CD4-positive, alpha-beta T cell (primary cell): ENCODE measurements at regions not wholly inside any gene's neighbourhood (a gene's known extent, or its start where the extent isn't known, plus 50 kb on each side); places are given as distances from the start of the nearest gene placed in this dataset.

ENCODE experiments used
- ATAC-seq: fragments of 200-7000 bp; cut with Tn5 transposase; one replicate; pipeline ENCODE4 v1.10.0; 2022; ENCODE audit warnings: mild to moderate bottlenecking; ENCODE audit not compliant: poor library complexity
- CTCF ChIA-PET: fragments of 350-600 bp; sonication (Branson Sonifier 250); formaldehyde crosslinking; loops from one replicate; lab custom pipeline; 2021; ENCODE audit warnings: antibody characterized with exemption, inconsistent platforms; lab: Charles Lee
- POLR2A ChIA-PET: fragments of 350-600 bp; sonication (Branson Sonifier 250); formaldehyde crosslinking; loops from one replicate; lab custom pipeline; 2021; ENCODE audit warnings: antibody characterized with exemption, inconsistent platforms; lab: Charles Lee
- DNase-seq, 14 experiments: peaks; one replicate each; pipeline ENCODE4 v3.0.0-alpha.2; 2013 to 2020; ENCODE audit warnings: mixed read lengths in 2 of 14
- H3K27ac ChIP-seq, 2 donors: one replicate each; pipeline versions ENCODE4 v1.5.1 to v1.7.0; 2013; ENCODE audit warnings: low read length in 2 of 2, low read depth in 1 of 2, mild to moderate bottlenecking in 1 of 2
- H3K27me3 ChIP-seq, 2 experiments: 1 replicate in 1 of 2; 2 replicates in 1 of 2; pipeline versions ENCODE4 v1.6.1 to v1.7.0; 2013; ENCODE audit warnings: low read length in 2 of 2, control low read depth in 1 of 2, mild to moderate bottlenecking in 1 of 2, moderate library complexity in 1 of 2; ENCODE audit not compliant: insufficient read depth in 2 of 2, control insufficient read depth in 1 of 2
- H3K36me3 ChIP-seq: one replicate; pipeline ENCODE4 v1.6.1; 2013; ENCODE audit warnings: low read length, control low read depth; ENCODE audit not compliant: insufficient read depth
- H3K4me1 ChIP-seq: one replicate; pipeline ENCODE4 v1.6.1; 2013; ENCODE audit warnings: low read length, control low read depth; ENCODE audit not compliant: insufficient read depth
- H3K4me3 ChIP-seq: one replicate; pipeline ENCODE4 v1.5.1; 2013; ENCODE audit warnings: mild to moderate bottlenecking, low read length, moderate library complexity
- H3K9me3 ChIP-seq, 2 experiments: 1 replicate in 1 of 2; 2 replicates in 1 of 2; pipeline versions ENCODE4 v1.6.1 to v1.7.0; 2013; ENCODE audit warnings: low read length in 2 of 2, mild to moderate bottlenecking in 2 of 2, control low read depth in 1 of 2, moderate library complexity in 1 of 2; ENCODE audit not compliant: control insufficient read depth in 1 of 2, insufficient read depth in 1 of 2
- H3K27ac Mint-ChIP-seq: one replicate; pipeline ENCODE4 v1.8.0; 2020; ENCODE audit warnings: mixed read lengths
- H3K27me3 Mint-ChIP-seq: one replicate; pipeline ENCODE4 v1.8.0; 2021; ENCODE audit warnings: mixed read lengths
- H3K36me3 Mint-ChIP-seq: one replicate; pipeline ENCODE4 v1.8.0; 2021; ENCODE audit warnings: low read depth, mixed read lengths
- H3K4me1 Mint-ChIP-seq: one replicate; pipeline ENCODE4 v1.8.0; 2021; ENCODE audit warnings: low read depth, mixed read lengths
- H3K4me3 Mint-ChIP-seq: one replicate; pipeline ENCODE4 v1.8.0; 2020; ENCODE audit warnings: mild to moderate bottlenecking, mixed read lengths
- H3K9me3 Mint-ChIP-seq: one replicate; pipeline ENCODE4 v1.8.0; 2020; ENCODE audit warnings: mixed read lengths
- intact Hi-C, 2 experiments: fragments of 100-400 bp; cut with DNase I in 1 of 2; cut with micrococcal nuclease in 1 of 2; formaldehyde crosslinking; loops; one replicate each; pipeline versions ENCODE4 v1.15.1 to v1.9.0; 2023 to 2025; cut with DNase I, micrococcal nuclease
- TF ChIP-seq, protein P1 (sequence below): fragments of 200-600 bp; IDR thresholded peaks from one replicate; pipeline ENCODE4 v1.8.0; 2022; ENCODE audit warnings: antibody characterized with exemption, mild to moderate bottlenecking

DNA sequence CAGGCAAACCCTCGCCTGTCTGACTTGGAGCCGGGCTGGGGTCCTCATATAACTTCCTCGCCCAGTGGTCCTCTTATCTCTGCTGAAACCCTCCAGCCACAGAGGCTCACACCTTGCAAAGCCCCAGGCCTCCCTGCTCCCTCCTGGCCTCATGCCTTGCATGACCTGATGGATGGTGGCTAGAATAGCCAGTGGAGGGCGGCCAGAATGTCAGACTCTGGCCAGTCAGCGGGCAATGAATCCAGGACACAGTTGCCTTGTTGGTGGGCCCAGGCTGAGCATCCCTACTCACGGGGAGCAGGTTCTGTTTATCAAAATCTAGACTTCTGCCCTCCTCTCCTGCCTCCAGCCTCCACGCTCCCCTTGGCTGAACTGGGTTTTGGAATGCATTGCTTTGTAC lies 69.1 kb upstream of the WNT11 start:
- Mint-ChIP-seq H3K36me3 (no peaks in the 10 kb centered on the region), H3K4me1 (no peaks in the 10 kb centered on the region), H3K4me3 (no peak overlapping the region), H3K9me3 (no peaks in the 10 kb centered on the region), H3K27me3 (peaks cover 4% of the 10 kb centered on the region), H3K27ac (no peak overlapping the region)
- ATAC-seq: no peak
- H3K4me1 ChIP-seq: no peaks in the 10 kb centered on the region
- H3K36me3 ChIP-seq: no peaks in the 10 kb centered on the region
- intact Hi-C loops: no loop called here
- H3K9me3 ChIP-seq: peaks cover 0 to 5% of the 10 kb centered on the region in 2 experiments
- CTCF ChIA-PET: no interaction called here
- POLR2A ChIA-PET: no interaction called here
- DNase-seq: no peak
- no peak overlapping the region for H3K27ac ChIP-seq
- H3K4me3 ChIP-seq: no peak overlapping the region
- no peaks in the 10 kb centered on the region for H3K27me3 ChIP-seq
- TF ChIP-seq, protein P1, sequence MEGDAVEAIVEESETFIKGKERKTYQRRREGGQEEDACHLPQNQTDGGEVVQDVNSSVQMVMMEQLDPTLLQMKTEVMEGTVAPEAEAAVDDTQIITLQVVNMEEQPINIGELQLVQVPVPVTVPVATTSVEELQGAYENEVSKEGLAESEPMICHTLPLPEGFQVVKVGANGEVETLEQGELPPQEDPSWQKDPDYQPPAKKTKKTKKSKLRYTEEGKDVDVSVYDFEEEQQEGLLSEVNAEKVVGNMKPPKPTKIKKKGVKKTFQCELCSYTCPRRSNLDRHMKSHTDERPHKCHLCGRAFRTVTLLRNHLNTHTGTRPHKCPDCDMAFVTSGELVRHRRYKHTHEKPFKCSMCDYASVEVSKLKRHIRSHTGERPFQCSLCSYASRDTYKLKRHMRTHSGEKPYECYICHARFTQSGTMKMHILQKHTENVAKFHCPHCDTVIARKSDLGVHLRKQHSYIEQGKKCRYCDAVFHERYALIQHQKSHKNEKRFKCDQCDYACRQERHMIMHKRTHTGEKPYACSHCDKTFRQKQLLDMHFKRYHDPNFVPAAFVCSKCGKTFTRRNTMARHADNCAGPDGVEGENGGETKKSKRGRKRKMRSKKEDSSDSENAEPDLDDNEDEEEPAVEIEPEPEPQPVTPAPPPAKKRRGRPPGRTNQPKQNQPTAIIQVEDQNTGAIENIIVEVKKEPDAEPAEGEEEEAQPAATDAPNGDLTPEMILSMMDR: no peak

DNA sequence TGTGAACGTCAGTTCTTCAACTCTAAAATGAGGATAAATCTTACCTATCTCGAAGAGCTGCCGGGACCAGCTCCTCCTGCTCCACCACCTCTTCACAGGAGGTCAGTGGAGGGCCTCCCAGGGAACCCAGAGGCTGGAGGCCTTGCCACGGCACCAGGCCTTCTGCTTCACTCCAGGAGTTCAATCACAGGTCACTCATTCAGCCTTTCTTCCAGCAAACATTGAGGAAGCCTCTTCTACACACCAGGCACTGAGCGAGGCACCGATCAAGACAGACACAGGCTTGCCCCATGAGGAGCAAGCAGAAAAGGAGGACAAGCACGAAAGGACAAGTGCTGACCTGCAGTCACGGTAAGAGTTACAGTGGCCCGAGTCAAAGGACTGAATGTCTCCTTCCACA lies 64.8 kb upstream of the WNT11 start:
- Histone ChIP-seq H3K4me3 (no peak overlapping the region), H3K4me1 (no peaks in the 10 kb centered on the region), H3K27me3 (no peaks in the 10 kb centered on the region), H3K36me3 (no peaks in the 10 kb centered on the region), H3K27ac (no peak overlapping the region), H3K9me3 (peaks cover 0 to 5% of the 10 kb centered on the region in 2 experiments)
- no peaks in the 10 kb centered on the region for H3K9me3 Mint-ChIP-seq
- intact Hi-C loops: no loop called here
- no peaks in the 10 kb centered on the region for H3K4me1 Mint-ChIP-seq
- DNase-seq: no peak
- CTCF ChIA-PET: no interaction called here
- no peaks in the 10 kb centered on the region for H3K36me3 Mint-ChIP-seq
- TF ChIP-seq, protein P1: no peak
- POLR2A ChIA-PET: no interaction called here
- no peak overlapping the region for H3K4me3 Mint-ChIP-seq
- no peak for ATAC-seq
- H3K27me3 Mint-ChIP-seq: peaks cover 4% of the 10 kb centered on the region
- no peak overlapping the region for H3K27ac Mint-ChIP-seq

DNA sequence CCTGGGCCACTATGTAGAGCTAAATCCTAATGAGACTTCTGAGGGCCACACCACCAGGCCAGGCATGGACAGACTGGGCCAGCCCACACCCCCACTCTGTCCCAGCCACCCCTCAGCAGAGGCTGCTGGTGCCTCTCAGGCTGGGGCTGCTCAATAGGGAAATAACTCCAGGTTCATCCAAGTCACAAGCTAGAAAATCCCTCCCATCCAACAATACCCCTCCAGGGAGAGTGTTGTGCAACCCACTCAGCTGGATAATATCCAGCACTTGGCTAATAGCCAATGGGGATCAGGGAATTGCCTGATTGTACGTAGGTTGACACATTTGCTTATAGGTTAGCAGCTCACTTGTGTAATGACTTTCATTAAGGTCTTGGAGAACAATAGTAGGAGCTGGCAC lies 64.1 kb upstream of the WNT11 start:
- H3K27me3 ChIP-seq: no peaks in the 10 kb centered on the region

More for the DNA sequence above, 64.1 kb upstream of the WNT11 start:
- Mint-ChIP-seq H3K4me3 (no peak overlapping the region), H3K27ac (no peak overlapping the region), H3K9me3 (no peaks in the 10 kb centered on the region), H3K36me3 (no peaks in the 10 kb centered on the region), H3K27me3 (peaks cover 4% of the 10 kb centered on the region), H3K4me1 (no peaks in the 10 kb centered on the region)
- ATAC-seq (no peak), DNase-seq (no peak)
- TF ChIP-seq, protein P1: no peak
- ChIA-PET POLR2A (no interaction called here), CTCF (no interaction called here)
- H3K9me3 ChIP-seq: peaks cover 0 to 5% of the 10 kb centered on the region in 2 experiments
- H3K4me1 ChIP-seq: no peaks in the 10 kb centered on the region
- no peak overlapping the region for H3K27ac ChIP-seq
- intact Hi-C loops: no loop called here
- no peak overlapping the region for H3K4me3 ChIP-seq
- no peaks in the 10 kb centered on the region for H3K36me3 ChIP-seq
